H1 (cell line): ENCODE measurements at regions not wholly inside any gene's neighbourhood (a gene's known extent, or its start where the extent isn't known, plus 50 kb on each side); places are given as distances from the start of the nearest gene placed in this dataset.

ENCODE experiments used
- CTBP2 ChIP-seq: IDR thresholded peaks from 2 replicates; pipeline ENCODE4 v1.7.0; 2011; ENCODE audit warnings: borderline replicate concordance, mild to moderate bottlenecking, moderate library complexity, mixed read lengths, low read length; ENCODE audit not compliant: insufficient read depth, insufficient read length
- SIRT6 ChIP-seq: IDR thresholded peaks from one replicate; pipeline ENCODE4 v1.7.1; 2012; ENCODE audit warnings: low read length, inconsistent platforms
- SP1 ChIP-seq: IDR thresholded peaks from 2 replicates; pipeline ENCODE4 v1.6.1; 2011; ENCODE audit warnings: low read depth, low read length
- SP2 ChIP-seq: IDR thresholded peaks from 2 replicates; pipeline ENCODE4 v1.6.1; 2012; ENCODE audit warnings: mild to moderate bottlenecking, low read length, inconsistent platforms
- SP4 ChIP-seq: IDR thresholded peaks from 2 replicates; pipeline ENCODE4 v1.6.1; 2012; ENCODE audit warnings: low read length, inconsistent platforms
- TBP ChIP-seq: IDR thresholded peaks from 2 replicates; pipeline ENCODE4 v1.6.1; 2011; ENCODE audit warnings: low read depth, low read length, improper control_type of control experiment
- TCF12 ChIP-seq: IDR thresholded peaks from 2 replicates; pipeline ENCODE4 v1.6.1; 2011; ENCODE audit warnings: low read depth, mild to moderate bottlenecking, low read length
- TF ChIP-seq, protein P1 (sequence below): IDR thresholded peaks from 2 replicates; pipeline ENCODE4 v1.6.1; 2012; ENCODE audit warnings: low read length, inconsistent platforms

DNA sequence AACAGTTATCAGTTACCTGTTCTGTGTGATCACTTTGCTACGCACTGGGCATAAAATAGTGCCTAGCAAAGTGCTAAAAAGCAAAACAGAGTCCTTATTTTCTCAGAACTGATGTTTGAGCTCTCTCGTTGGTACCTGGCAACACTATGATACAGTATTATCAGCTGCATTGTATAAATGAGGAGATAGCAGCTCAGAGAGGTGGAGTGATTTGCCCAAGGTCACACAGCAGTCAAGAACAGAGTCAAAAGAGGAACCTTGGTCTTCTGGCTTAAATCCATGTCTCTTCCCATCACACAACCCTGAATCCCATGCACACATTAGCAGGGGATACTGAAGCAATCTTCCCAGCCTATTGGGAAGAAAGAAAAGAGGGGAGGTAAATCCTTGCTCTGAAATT lies 580.5 kb downstream of the SOX6 start (continued):
- TF ChIP-seq SIRT6 (no peak), SP4 (no peak), TBP (no peak), SP2 (no peak), SP1 (no peak), TCF12 (no peak), CTBP2 (no peak)
- TF ChIP-seq, protein P1, sequence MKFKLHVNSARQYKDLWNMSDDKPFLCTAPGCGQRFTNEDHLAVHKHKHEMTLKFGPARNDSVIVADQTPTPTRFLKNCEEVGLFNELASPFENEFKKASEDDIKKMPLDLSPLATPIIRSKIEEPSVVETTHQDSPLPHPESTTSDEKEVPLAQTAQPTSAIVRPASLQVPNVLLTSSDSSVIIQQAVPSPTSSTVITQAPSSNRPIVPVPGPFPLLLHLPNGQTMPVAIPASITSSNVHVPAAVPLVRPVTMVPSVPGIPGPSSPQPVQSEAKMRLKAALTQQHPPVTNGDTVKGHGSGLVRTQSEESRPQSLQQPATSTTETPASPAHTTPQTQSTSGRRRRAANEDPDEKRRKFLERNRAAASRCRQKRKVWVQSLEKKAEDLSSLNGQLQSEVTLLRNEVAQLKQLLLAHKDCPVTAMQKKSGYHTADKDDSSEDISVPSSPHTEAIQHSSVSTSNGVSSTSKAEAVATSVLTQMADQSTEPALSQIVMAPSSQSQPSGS = no peak
